ENCODE measurements at regions not wholly inside any gene's neighbourhood (a gene's known extent, or its start where the extent isn't known, plus 50 kb on each side); places are given as distances from the start of the nearest gene placed in this dataset.
A peak's percentile ranks its signal among the peaks of the same experiment; 100 is the strongest.

- H3K36me3 Mint-ChIP-seq (ENCODE audit: low read depth) = no peaks in the 10 kb centered on the region
- DNase-seq = peak; percentile 26
Observed at GRCh38 chr7:22001345-22002004, 55.8 kb upstream of the CDCA7L start.

GRCh38 chr7:21999896-22000295 is 54.2 kb upstream of the CDCA7L start:
- no peak for TF ChIP-seq CTCF (IDR thresholded peaks at IDR 0.05)
- H3K4me1 Mint-ChIP-seq = peaks cover 5% of the 10 kb centered on the region
- no peaks in the 10 kb centered on the region for H3K36me3 Mint-ChIP-seq (ENCODE audit: low read depth)
- peaks cover 6% of the 10 kb centered on the region for H3K27me3 Mint-ChIP-seq (ENCODE audit: low read depth, poor library complexity)
- DNase-seq = no peak
- H3K9me3 Mint-ChIP-seq = no peaks in the 10 kb centered on the region
- no peak overlapping the region for H3K4me3 Mint-ChIP-seq
- no peak overlapping the region for H3K27ac Mint-ChIP-seq

More at GRCh38 chr7:22001345-22002004, 55.8 kb upstream of the CDCA7L start:
- Mint-ChIP-seq H3K9me3 (no peaks in the 10 kb centered on the region), H3K27me3 (ENCODE audit: low read depth, poor library complexity) (peaks cover 6% of the 10 kb centered on the region), H3K27ac (no peak overlapping the region), H3K4me1 (peaks cover 5% of the 10 kb centered on the region), H3K4me3 (peak overlapping the region; percentile 15)
- TF ChIP-seq CTCF (IDR thresholded peaks at IDR 0.05) = peak; percentile 88

- no peak for TF ChIP-seq CTCF (IDR thresholded peaks at IDR 0.05)
- no peak overlapping the region for H3K4me3 Mint-ChIP-seq
- H3K4me1 Mint-ChIP-seq = peaks cover 5% of the 10 kb centered on the region
- peaks cover 13% of the 10 kb centered on the region for H3K9me3 Mint-ChIP-seq
- H3K36me3 Mint-ChIP-seq (ENCODE audit: low read depth) = peaks cover 9% of the 10 kb centered on the region
- no peak for DNase-seq
- no peak overlapping the region for H3K27ac Mint-ChIP-seq
- H3K27me3 Mint-ChIP-seq (ENCODE audit: low read depth, poor library complexity) = peaks cover 6% of the 10 kb centered on the region
Observed at GRCh38 chr7:21996641-21997040, 50.9 kb upstream of the CDCA7L start.
